ENCODE measurements at regions not wholly inside any gene's neighbourhood (a gene's known extent, or its start where the extent isn't known, plus 50 kb on each side); places are given as distances from the start of the nearest gene placed in this dataset.

GRCh38 chr10:88213065-88213605 lies 349.7 kb downstream of the PTEN start:
- H3K4me2 ChIP-seq (ENCODE audit: insufficient read depth in 1 of 2, low read depth in 2 of 2, low read length in 2 of 2) = no peak overlapping the region
- H2AFZ ChIP-seq (ENCODE audit: low read length) = no peak overlapping the region
- H4K8ac ChIP-seq (ENCODE audit: extremely low read depth, insufficient read depth, low read length) = no peak overlapping the region
- no peak overlapping the region for H3K27ac ChIP-seq (ENCODE audit: low read depth, low read length)
- TF ChIP-seq SAP30 (IDR thresholded peaks at IDR 0.05; ENCODE audit: insufficient read depth, insufficient replicate concordance, low read length) (no peak), TCF12 (IDR thresholded peaks at IDR 0.05; ENCODE audit: low read depth, low read length) (no peak), ASH2L (IDR thresholded peaks at IDR 0.05; ENCODE audit: low read length) (no peak), POLR2A (IDR thresholded peaks at IDR 0.05; ENCODE audit: control extremely low read depth in 1 of 2, low read depth in 2 of 2, low read length in 2 of 2) (no peak), YY1 (IDR thresholded peaks at IDR 0.05; ENCODE audit: low read depth, low read length) (peak; percentile 69)
- ChIA-PET CTCF (ENCODE audit: partially characterized antibody) (interaction anchor here (0.5 kb wide), 1 partner anchor 292 kb away, joined by 3 read pairs; no protein-coding TSS in a partner anchor), POLR2A (ENCODE audit: partially characterized antibody) (no interaction called here)
- H3K79me1 ChIP-seq (ENCODE audit: low read depth, low read length) = no peaks in the 10 kb centered on the region
- H3K4ac ChIP-seq (replicated peaks; ENCODE audit: insufficient read length, low read depth, low read length) = no peak overlapping the region
- no peak overlapping the region for H2BK120ac ChIP-seq (replicated peaks; ENCODE audit: low read depth, low read length)
- no peak for FAIRE-seq
- H3K4me3 ChIP-seq (ENCODE audit: extremely low read depth in 1 of 4, insufficient read depth in 2 of 4, low read depth in 3 of 4, low read length in 4 of 4) = no peak overlapping the region
- no peak overlapping the region for H4K91ac ChIP-seq (replicated peaks; ENCODE audit: insufficient read length, low read length)
- no peaks in the 10 kb centered on the region for H3K23me2 ChIP-seq (ENCODE audit: low read depth, low read length)
- H3K9ac ChIP-seq (replicated peaks in 1 of 4; ENCODE audit: extremely low read depth in 1 of 4, low read depth in 3 of 4, low read length in 3 of 4) = no peak overlapping the region
- H3K56ac ChIP-seq (replicated peaks; ENCODE audit: insufficient read length, low read depth, low read length) = no peak overlapping the region
- H3K79me2 ChIP-seq (ENCODE audit: control insufficient read depth in 1 of 2, insufficient read depth in 2 of 2, low read length in 2 of 2) = no peaks in the 10 kb centered on the region
- no peak overlapping the region for H2BK5ac ChIP-seq (ENCODE audit: low read depth, low read length)
- H3K27me3 ChIP-seq (replicated peaks in 1 of 4; ENCODE audit: control insufficient read depth in 3 of 4, extremely low read depth in 1 of 4, insufficient read depth in 3 of 4, low read length in 3 of 4) = no peaks in the 10 kb centered on the region
- H2BK12ac ChIP-seq (ENCODE audit: low read depth, low read length) = no peak overlapping the region
- H3K36me3 ChIP-seq (ENCODE audit: control insufficient read depth in 2 of 4, insufficient read depth in 4 of 4, low read length in 3 of 4) = no peaks in the 10 kb centered on the region
- H3K4me1 ChIP-seq (replicated peaks in 1 of 4; ENCODE audit: control insufficient read depth in 3 of 4, insufficient read depth in 4 of 4, low read length in 3 of 4) = peaks cover 0 to 3% (median 0%) of the 10 kb centered on the region in 4 experiments; a peak in 1 of 7 replicates
- H2BK20ac ChIP-seq (ENCODE audit: low read length) = no peak overlapping the region
- no peak overlapping the region for H3K23ac ChIP-seq (ENCODE audit: insufficient read length)
- H3K14ac ChIP-seq (ENCODE audit: insufficient read length) = no peak overlapping the region
- H2AK5ac ChIP-seq (ENCODE audit: low read depth, low read length) = no peak overlapping the region
- WGBS, 2 experiments (ENCODE audit: extremely low coverage in 1 of 2, insufficient coverage in 1 of 2, insufficient read length in 1 of 2, insufficient replicate concordance in 2 of 2, low coverage in 1 of 2, low lambda C conversion rate in 2 of 2, missing lambda C conversion rate in 1 of 2) = 92% methylated on average over 6 of the region's 6 CpGs; no CpG with 5 or more reads in 1 of the 2 experiments
- DNase-seq (ENCODE audit: low read depth in 1 of 2, low spot score in 2 of 2) = no peak
- no peaks in the 10 kb centered on the region for H4K20me1 ChIP-seq (replicated peaks in 1 of 2; ENCODE audit: control insufficient read depth in 1 of 2, insufficient read depth in 2 of 2, low read length in 2 of 2)
- H2BK15ac ChIP-seq (ENCODE audit: low read length) = no peak overlapping the region
- no peak overlapping the region for H3K18ac ChIP-seq (ENCODE audit: extremely low read depth, low read length)
- no peak overlapping the region for H4K5ac ChIP-seq (ENCODE audit: insufficient read length, low read depth, low read length)
- H3K9me3 ChIP-seq (ENCODE audit: insufficient read depth in 2 of 2, low read depth in 1 of 2, low read length in 1 of 2) = no peaks in the 10 kb centered on the region

Measured in H1 (cell line).